ENCODE measurements at regions not wholly inside any gene's neighbourhood (a gene's known extent, or its start where the extent isn't known, plus 50 kb on each side); places are given as distances from the start of the nearest gene placed in this dataset.

DNA sequence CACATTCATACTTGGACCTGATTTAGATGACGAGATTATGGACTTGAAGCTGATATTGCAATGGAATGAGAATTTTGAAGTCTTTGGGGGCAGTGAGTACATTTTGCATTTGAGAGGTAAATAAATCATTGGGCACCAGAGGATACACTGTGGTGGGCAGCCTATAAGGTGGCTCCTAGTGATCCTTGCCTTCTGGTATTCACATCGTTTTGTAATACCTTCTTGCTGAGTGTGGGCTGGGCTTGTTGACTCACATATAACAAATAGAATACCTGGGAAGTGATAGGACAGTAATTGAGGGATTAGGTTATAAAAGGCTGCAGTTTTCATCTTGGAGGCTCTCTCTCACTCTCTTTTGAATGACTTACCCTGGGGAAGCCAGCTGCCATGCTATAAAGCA lies 605.5 kb upstream of the KCNMB2 start:
- Histone ChIP-seq H3K4me2 (ENCODE audit: insufficient read depth, low read length) (no peak overlapping the region), H3K9ac (replicated peaks; ENCODE audit: extremely low read depth, insufficient read depth, low read length) (no peak overlapping the region), H3K27me3 (ENCODE audit: control insufficient read depth in 2 of 2, insufficient read depth in 2 of 2, low read length in 2 of 2) (no peaks in the 10 kb centered on the region), H3K79me2 (ENCODE audit: control insufficient read depth, insufficient read depth, low read length) (no peaks in the 10 kb centered on the region), H3K4me3 (replicated peaks in 1 of 3; ENCODE audit: insufficient read depth in 1 of 3, low read depth in 1 of 3, low read length in 3 of 3) (no peak overlapping the region), H2AFZ (ENCODE audit: low read depth, low read length) (no peak overlapping the region), H3K27ac (ENCODE audit: insufficient read depth, low read depth, low read length) (no peak overlapping the region), H4K20me1 (replicated peaks; ENCODE audit: control insufficient read depth, extremely low read depth, insufficient read depth, low read length) (no peaks in the 10 kb centered on the region), H3K36me3 (ENCODE audit: control insufficient read depth in 2 of 2, extremely low read depth in 1 of 2, insufficient read depth in 2 of 2, low read length in 2 of 2) (no peaks in the 10 kb centered on the region), H3K4me1 (ENCODE audit: control insufficient read depth, extremely low read depth, insufficient read depth, low read length) (peaks cover 21% of the 10 kb centered on the region), H3K9me3 (replicated peaks; ENCODE audit: control insufficient read depth, insufficient read depth, low read length) (no peaks in the 10 kb centered on the region), H3K9me1 (replicated peaks; ENCODE audit: control insufficient read depth, extremely low read depth, insufficient read depth, low read length) (no peaks in the 10 kb centered on the region)
- TF ChIP-seq EZH2 (IDR thresholded peaks at IDR 0.05; ENCODE audit: borderline replicate concordance, low read depth, low read length, severe bottlenecking) (no peak), FOS (IDR thresholded peaks at IDR 0.05; ENCODE audit: borderline replicate concordance, insufficient read depth, low read length) (no peak), GATA2 (IDR thresholded peaks at IDR 0.05; ENCODE audit: insufficient read depth, insufficient read length, low read depth, low read length) (no peak), POLR2AphosphoS5 (IDR thresholded peaks at IDR 0.05; ENCODE audit: insufficient read depth, low read depth, low read length) (no peak)
- TF ChIP-seq, protein P1, sequence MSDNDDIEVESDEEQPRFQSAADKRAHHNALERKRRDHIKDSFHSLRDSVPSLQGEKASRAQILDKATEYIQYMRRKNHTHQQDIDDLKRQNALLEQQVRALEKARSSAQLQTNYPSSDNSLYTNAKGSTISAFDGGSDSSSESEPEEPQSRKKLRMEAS (IDR thresholded peaks at IDR 0.05; ENCODE audit: insufficient read depth, insufficient read length): no peak
- TF ChIP-seq, protein P2, sequence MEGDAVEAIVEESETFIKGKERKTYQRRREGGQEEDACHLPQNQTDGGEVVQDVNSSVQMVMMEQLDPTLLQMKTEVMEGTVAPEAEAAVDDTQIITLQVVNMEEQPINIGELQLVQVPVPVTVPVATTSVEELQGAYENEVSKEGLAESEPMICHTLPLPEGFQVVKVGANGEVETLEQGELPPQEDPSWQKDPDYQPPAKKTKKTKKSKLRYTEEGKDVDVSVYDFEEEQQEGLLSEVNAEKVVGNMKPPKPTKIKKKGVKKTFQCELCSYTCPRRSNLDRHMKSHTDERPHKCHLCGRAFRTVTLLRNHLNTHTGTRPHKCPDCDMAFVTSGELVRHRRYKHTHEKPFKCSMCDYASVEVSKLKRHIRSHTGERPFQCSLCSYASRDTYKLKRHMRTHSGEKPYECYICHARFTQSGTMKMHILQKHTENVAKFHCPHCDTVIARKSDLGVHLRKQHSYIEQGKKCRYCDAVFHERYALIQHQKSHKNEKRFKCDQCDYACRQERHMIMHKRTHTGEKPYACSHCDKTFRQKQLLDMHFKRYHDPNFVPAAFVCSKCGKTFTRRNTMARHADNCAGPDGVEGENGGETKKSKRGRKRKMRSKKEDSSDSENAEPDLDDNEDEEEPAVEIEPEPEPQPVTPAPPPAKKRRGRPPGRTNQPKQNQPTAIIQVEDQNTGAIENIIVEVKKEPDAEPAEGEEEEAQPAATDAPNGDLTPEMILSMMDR (IDR thresholded peaks at IDR 0.05; ENCODE audit: extremely low read depth in 1 of 2, insufficient read depth in 1 of 2, low read depth in 1 of 2, low read length in 2 of 2): no peak
- DNase-seq (ENCODE audit: low read depth, low spot score) (no peak), FAIRE-seq (no peak)
- dilution Hi-C loops (cut with MboI; ENCODE audit: extremely low pct_ligation_motif_present, low sequenced_read_pairs): no loop called here
- intact Hi-C loops (cut with micrococcal nuclease): loop anchor here (5.0 kb wide), 1 partner anchor 113 kb away; no protein-coding TSS in a partner anchor
- ChIA-PET CTCF (no interaction called here), POLR2A (no interaction called here)
- BruUV-seq (replicated peaks): no TSS peak
